HPDE6-E6E7 (cell line): ENCODE measurements at regions not wholly inside any gene's neighbourhood (a gene's known extent, or its start where the extent isn't known, plus 50 kb on each side); places are given as distances from the start of the nearest gene placed in this dataset.
A peak's percentile ranks its signal among the peaks of the same experiment; 100 is the strongest.

Experiments
- DNase-seq: peaks from one replicate; pipeline ENCODE4 v3.0.0; 2011; ENCODE audit warnings: missing footprints; ENCODE audit errors: extremely low spot score

DNA sequence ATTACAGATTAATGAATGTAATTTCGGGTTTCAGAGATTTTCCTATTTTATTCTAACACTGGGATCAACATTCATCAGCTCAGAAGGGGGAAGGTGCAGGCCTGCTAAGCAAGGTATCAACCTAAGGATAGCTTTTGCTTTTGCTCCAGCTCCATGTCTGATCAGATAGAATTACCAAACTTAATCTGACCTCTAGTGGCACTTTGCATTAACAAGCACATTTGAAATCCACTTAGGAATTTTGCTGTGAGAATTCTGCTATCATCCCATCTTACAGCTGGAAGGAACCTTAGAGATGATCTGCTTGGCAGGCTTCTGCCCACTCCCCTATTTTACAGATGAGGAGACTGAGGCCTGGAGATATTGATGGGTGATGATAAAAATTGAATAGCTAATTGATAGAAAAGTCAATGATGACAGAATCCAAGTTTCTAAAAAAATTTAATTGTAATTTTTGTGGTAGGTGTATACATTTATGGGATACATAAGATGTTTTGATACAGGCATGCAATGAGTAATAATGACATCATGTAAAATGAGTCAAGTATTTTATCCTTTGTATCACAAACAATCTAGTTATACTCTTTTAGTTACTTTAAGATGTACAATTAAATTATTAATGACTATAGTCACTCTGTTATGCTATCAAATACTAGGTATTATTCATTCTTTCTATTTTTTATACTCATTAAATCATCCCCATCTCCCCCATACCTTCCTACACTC is 209.2 kb upstream of the ZPLD1 start:
- peak; percentile 23 for DNase-seq

DNA sequence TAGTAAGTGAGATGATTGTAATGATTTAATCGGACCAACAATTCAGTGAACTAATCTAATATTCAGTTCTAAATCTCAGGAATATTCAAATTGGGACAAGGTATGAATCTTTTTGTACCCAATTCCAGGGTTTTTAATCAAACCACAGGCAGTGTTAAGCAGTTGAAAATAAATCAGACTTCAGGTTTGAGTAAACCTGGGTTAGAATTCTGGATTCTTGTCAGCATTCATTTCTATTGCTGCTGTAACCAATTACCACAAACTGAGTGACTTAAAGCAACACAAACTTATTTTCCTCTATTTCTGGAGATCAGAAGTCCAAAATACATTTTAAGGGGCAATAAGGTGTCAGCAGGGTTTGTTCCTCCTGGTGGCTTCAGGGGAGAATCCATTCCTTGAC is 208.4 kb upstream of the ZPLD1 start:
- no peak for DNase-seq

DNA sequence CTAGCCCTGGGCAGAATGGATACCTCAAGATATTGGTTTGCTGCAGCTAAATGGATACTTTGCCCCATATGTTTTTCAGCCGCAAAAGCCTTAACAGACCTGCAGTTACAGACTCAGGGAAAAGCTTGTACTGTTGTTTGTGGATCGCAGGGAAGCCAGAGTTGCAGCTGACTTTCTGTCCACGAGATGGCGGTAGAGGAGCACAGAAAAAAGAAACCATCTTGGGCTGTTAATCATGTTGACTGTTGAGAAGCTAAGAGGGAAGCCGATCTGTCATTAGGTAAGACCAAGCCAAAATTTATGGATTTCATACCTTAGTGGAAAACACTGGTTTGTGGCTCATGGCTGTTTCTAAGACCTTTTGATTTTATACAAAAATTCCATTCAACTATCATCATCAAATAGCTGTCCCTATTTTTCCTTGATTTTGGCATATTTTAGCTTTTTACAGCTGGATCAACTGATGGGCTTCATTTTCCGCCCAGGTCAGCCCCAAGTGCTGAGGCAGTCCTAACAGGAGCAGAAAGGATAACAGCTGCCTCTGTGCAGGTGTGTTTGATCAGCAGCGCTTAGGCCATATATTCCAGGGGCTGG is 205.7 kb upstream of the ZPLD1 start:
- peak; percentile 40 for DNase-seq

DNA sequence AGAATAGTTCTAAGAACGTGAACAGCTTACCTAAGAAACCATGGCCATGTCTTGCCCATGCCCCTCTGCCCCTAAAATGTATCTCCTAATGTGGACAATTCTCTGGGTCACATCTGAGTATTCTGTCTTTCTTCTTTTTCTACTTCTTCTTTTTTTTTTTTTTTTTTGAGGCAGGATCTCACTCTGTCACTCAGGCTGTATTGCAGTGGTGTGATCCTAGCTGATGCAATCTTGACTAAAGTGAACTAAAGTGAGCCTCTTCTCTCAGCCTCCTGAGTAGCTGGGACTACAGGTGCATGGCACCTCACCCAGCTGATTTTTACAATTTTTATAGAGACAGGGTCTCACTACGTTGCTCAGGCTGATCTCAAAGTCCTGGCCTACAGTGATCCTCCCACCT is 204.8 kb upstream of the ZPLD1 start:
- DNase-seq, result no peak

DNA sequence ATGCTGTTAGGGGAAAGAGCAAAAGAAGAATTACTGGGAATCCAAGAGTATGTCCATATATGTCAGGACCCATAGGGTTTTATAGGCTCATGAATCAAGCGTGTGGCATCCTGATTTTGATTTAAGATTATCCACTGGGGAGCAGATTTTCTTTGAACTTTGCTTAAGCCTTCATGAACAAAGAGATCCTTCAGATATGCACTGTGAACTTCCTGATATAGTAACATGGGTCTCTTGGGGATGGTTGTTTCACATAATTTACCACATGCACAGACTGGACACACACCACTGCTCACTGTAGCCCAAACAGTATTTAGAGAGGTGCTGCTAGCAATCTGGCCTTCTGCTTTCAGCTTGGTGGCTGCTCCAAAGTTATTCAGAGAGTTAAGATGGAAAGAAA is 200.9 kb upstream of the ZPLD1 start:
- DNase-seq, result no peak

DNA sequence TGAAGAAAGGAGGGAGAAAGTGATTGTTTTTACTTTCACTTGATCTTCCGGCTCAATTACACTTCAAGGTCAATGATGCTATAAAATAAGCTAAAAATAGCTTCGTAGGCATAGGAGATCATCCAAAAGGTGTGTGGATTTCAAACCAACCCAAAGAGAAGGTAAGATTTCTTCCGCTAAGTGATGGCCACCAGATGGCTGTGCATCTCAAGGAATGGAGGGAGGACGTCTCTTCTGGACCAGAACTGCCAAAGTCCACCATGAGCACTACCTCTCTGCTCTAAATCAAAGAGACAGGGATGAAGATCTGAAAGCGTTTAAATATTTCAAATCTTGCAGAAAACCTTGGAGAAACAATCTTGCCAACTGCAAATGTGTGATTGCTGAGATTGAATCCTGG is 199.1 kb upstream of the ZPLD1 start:
- DNase-seq, result peak; percentile 12

DNA sequence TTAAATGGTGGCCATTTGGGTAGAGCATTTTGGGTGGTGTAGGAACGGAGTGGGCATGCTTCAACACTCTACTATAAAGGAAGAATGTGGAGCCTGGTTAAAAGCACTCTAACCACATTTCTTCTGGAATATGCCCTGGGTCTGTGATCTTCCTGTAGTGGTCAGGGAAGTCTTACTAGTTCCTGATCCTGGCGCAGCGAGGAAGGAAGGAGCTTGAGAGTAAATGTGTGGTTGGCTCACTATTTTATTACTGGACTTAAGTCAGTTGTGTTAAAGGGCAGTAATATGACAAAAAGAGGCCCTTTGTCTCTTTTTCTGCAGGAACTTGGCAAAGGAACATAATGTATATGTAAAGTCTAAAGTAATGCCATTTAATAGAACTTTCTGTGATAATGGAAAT is 197.6 kb upstream of the ZPLD1 start:
- no peak for DNase-seq

DNA sequence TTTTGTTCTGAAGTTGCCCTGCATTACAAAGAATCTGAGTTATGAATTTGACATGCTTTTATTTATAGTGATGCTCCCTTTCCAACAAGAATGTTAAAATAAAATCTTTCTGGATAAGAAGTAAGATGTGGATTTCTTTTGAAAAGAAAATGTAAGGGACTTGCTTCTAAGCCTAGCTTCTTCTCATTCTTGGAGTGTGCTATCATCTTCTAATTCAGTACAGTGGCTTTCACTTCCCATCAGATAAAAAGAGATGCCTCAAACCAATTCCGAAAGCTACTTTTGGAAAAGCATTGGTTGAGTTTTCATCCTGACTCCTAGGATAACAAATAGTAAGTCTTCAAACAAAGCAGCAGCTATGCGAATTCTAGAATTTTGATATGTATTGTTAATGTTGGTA is 197.0 kb upstream of the ZPLD1 start:
- no peak for DNase-seq

DNA sequence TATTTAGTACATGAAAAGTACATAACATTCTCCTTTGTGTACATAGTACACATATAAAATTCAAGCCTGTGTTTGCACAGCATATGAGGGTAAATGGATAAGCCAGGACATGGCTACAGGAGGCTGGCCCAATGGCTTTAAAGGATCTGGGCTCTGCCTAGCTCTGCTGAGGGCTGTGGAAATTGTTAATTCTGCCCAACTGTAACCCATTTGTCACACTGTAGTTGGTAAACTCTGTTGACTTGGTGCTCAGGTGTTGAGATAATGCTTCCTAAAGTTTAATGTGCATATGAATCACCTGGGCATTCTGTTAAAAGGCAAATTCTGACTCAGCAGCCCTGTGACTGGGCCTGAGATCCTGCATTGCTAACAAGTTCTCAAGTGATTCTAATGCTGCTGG is 196.5 kb upstream of the ZPLD1 start:
- no peak for DNase-seq

DNA sequence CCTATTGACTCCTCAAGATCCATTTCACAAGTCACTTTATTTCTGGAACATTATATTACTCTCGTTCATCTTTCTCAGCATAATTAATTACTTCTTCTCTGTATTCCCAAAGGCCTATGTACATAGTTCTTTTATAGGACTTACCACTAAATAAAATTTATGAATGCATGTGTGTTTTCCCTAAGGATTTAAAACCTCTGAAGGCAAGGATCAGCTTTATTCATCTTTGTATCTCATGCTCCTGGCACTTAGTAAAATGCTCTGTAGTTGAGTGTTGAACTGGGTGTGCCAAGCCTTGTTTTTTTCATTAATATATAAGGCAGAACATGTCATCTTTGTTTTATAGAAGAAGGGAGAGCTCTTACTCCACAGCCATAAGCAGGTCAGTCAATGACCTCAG is 194.1 kb upstream of the ZPLD1 start:
- no peak for DNase-seq

DNA sequence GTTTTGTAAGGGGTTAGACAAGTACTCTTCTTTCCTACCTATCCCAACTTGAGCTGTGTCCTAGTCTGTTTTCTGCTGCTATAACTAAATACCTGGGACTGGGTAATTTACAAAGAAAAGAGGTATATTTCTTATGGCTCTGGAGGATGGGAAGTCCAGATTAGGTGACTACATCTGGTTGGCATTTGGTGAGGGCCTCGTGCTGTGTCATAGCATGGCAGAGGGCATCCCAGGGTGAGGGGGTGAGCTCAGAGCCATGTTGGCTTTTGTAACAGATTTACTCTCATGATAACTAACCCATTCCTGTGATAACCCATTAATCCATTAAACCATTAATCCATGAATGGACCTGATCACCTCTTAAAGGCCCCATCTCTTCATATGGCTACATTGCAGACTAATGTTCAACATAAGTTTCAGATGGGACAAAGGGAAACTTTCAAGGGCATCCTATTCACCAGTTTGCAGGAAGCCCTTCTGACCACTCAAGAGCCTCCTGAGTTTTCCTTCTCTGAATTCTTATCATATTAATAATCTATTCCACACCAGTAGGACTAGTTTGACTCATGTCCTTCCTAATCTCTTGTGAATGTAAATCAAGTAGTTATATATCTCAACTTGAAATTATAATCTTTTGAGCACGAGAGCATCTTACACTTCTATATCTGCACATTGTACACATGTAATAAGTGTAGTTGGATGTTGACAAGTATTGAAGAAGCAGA is 185.7 kb upstream of the ZPLD1 start:
- no peak for DNase-seq

DNA sequence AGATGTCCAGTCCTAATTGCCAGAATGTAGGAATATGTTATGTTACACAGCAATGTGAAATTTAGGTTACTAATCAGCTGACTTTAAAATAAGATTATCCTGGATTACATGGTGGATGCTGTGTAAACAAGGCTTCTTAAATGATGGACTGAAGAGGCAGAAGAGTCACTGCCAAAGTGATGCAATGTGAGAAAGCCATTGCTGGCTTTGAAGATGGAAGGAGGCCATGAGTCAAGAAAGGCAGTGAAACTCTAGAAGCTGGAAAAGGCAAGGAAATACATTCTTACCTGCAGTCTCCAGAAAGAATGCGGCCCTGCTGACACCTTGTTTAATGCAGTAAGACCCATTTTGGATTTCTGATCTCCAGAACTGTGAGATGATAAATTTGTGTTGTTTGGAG is 179.1 kb upstream of the ZPLD1 start:
- no peak for DNase-seq

DNA sequence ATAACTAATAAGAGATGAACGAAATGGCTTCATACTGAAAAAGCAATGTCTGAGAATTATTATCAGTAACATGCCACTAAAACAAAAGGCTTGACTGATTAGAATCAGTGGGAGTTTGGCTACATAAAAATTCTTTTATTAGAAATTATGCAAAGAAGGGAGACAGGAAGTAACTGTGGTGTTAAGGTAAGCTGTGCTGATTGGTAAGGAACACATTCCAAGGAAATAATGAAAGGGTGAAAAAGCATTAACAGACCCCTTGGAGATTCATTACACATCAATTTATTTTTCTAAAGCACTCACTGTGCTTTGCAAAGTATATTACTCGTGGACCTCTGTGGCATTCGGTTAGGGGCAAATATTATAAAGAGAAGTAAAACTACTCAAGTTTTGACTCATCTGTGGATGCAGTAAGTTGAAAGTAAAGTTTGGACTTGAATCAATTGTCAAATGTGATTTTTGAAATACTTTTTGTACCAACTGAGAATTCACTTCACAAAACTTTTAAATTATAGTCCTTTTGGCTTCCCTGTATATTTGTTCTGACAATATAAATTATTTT is 176.1 kb upstream of the ZPLD1 start:
- DNase-seq, result no peak

DNA sequence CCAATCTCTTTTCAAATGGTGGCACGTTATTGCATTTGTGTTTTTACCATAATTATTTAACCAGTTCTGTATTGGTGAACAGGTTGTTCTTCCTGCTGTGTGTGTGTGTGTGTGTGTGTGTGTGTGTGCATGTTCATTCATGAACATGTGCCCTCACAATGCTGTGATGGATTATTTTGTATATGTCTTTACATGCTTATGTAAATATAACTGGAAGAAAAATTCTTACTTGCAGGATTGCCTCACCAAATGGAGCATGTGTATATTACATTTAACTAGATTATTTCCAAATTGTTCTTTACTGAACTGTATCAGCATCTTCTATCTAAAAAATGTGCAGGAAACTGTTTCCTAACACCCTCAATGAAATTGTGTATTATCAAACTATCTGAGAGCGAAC is 175.2 kb upstream of the ZPLD1 start:
- no peak for DNase-seq

DNA sequence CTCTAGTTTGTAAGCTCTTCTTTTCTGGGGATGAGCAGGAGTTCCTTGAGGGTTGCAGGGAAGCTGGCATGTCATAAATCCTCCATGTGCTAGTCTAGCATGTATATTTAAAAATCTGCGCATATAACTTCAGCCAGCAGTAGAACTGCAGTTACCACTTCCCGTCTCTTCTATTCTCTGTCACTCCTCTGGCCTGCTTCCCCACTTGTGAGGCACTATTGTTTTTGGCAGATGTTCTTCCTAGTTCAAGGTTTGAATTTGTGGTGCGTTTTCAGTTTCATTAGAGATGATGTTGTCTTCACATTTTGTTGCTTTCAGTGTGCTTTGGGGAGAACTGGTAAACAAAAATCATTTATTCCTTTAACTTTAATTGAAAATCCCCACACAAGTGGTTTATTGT is 169.1 kb upstream of the ZPLD1 start:
- no peak for DNase-seq

DNA sequence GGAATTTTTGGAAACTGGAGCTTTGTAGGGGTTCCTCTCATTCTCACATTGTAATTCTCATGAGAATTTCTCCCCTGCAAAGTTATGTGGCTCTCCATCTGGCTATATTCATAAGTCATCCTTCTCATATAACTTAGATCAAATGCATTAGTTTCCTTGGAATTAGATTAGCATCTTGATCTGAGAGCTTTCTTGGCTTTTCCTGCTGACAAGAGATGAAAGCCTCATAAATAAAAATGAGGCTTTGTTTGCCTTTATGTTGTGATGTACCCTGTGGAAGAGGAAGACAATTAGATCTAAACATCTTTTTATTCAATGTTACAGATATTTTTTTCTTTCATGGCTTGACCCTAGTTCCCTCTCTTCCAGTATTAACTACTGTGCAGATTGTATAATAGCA is 165.4 kb upstream of the ZPLD1 start:
- DNase-seq, result no peak

DNA sequence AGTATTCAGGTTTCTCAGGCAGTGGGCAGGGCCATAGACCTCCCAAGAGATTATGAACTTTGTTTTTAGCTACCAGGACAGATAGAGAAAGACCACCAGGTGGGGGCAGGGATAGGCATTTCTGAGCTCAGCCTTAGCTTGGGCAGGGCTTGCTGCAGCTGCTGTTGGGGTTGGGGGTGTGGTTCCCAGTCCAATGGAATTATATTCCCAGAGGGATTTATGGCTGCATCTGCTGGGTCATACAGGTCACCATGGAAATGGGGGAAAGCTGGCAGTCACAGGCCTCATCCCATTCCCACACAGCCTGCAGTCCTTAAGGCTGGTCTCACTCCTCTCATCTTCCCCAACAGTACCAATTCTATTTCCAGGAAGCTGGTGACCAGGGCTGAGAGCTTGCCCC is 144.6 kb upstream of the ZPLD1 start:
- DNase-seq, result no peak

DNA sequence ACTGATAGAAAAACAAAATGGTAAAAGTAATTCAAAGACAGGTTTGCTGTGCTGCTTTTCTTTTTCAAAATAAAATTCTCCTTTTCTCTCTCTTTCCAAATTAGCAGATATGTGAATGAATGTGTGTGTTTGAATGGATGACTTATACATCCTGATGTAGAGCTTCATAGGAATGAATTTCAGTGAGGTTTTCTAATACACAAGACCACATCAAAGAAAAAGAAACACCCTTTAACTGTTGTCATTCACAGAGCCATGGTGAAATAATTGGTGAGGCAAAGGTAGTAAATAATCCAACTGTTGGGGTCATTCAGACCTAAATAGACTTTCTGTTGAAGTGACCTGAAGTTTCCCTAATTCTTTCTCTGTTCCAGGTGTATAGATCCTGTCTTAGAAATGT is 139.1 kb upstream of the ZPLD1 start:
- DNase-seq, result no peak

DNA sequence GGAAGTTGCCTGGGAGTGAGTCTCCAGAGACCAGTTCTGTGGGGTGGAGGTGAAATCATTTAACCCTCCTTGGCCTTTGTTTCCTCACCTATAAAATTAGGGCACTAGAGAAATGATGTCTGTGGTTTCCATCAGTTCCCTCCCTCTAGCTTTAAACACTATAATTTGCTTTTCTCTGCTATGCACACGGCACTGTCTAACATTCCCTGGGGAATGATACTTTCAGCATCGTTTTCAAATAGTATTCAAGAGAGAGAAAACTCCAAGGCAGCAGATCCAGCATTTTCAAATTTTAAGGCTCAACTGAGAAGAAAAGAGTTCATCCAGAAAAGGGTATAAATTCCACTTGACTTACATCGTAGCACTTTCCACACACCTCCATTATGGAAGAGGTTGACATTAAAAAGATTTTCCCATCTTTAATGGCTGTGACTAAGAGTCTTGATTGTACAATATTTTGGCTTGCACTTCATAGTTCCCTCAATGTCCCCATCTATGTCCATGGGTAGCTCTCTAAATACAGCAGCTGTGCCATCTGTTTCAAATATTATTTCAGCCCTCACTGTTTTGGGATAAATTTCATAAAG is 137.7 kb upstream of the ZPLD1 start:
- DNase-seq, result no peak

DNA sequence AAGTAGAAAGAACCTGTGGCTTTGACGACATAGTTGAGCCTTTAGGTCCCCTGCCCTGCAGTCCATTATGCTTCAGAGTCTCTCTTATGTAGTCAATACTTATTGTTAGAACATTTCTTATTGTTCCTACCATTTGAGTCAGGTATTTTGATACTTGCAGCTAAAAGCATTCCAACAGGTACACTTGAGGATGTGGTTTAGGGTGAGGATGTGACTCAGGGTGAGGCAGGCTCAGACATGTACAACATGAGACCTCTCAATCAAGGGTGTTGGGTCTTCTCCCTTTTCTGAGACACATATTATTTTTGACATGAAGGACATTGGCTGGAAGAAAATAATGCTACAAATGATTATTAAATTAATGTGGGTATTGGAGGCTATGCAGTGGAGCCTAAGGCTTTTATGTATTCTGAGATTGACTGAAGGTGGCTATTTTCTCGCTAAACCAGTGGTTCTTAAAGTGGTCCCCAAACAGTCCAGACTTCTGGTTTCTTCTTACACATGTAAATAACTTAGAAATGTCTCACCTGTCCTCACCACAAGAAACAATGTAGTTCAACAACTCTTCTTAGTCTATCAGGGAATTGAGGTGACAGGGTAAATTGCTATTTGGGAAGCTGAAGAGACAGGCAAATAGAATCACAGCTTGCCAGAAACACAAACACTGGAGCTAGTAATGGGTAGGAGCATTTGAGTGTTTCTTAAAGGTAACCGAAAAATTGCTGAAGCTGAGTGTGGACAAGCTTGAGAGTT is 135.5 kb upstream of the ZPLD1 start:
- peak; percentile 20 for DNase-seq

DNA sequence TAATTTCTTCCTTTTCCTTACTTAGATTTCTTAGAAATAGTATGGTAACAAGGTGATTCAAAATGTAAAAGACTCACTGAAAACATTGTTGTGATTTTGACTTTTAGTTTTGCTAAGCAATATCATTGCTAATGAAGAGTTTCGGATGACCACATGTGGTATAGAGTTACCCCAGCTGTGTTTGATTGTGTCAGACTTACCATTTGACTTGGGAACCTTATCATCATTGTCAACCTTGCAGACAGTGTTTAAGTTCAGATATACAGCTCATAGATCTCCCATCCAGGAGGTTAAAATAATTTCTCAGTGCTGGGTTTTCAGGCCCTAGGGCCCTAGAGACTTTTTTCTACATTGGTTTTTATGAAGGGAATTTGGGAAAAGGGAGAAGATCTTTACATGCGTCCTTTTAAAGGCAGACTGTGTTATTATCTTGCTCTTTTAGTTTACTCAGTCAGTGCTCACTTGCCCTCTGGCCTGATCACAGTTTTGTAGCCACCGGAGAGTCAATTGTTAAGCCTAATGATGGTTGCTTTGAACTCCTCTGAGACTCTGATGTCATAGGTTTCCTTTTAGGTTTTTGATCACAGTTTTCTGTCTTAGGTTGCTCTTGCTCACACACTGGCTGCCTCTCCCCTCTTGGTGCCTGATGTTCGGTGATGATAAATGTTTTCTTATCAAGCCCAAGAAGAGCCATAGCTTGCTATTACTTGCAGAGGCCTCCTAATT is 133.5 kb upstream of the ZPLD1 start:
- no peak for DNase-seq
